ENCODE measurements at regions not wholly inside any gene's neighbourhood (a gene's known extent, or its start where the extent isn't known, plus 50 kb on each side); places are given as distances from the start of the nearest gene placed in this dataset.

DNA sequence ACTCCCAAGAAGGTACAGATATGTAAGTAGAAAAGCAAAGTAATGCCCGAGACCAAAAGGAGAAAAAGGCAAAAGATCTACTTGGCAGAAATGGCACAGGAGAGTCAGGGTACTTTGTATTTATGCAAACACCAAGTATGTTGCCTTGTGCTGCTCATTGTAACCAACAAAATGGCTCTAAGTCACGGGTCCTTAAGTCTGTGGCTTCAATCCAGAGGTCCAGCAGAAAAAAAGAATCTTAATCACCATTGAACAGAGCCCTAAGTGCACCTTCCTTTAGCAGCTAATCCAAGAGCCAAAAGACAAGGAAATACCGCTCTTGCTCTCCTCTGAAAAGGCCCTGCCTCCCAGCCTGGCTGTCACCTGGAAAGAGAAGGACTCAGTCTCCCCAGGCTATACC, 324.9 kb upstream of the PPARGC1A start:
- Histone ChIP-seq H3K4me1 (peaks cover 23 to 31% of the 10 kb centered on the region in 2 donors), H3K27me3 (no peaks in the 10 kb centered on the region), H3K9me3 (no peaks in the 10 kb centered on the region), H3K4me3 (replicated peaks in 1 of 3) (no peak overlapping the region), H3K27ac (peak overlapping the region; percentile 48 to 83 (median 71)), H3K36me3 (no peaks in the 10 kb centered on the region)
- intact Hi-C loops (cut with DNase I): no loop called here
- peak in 1 of 2 donors; percentile 34 for TF ChIP-seq POLR2A (IDR thresholded peaks at IDR 0.05)
- TF ChIP-seq, protein P1, sequence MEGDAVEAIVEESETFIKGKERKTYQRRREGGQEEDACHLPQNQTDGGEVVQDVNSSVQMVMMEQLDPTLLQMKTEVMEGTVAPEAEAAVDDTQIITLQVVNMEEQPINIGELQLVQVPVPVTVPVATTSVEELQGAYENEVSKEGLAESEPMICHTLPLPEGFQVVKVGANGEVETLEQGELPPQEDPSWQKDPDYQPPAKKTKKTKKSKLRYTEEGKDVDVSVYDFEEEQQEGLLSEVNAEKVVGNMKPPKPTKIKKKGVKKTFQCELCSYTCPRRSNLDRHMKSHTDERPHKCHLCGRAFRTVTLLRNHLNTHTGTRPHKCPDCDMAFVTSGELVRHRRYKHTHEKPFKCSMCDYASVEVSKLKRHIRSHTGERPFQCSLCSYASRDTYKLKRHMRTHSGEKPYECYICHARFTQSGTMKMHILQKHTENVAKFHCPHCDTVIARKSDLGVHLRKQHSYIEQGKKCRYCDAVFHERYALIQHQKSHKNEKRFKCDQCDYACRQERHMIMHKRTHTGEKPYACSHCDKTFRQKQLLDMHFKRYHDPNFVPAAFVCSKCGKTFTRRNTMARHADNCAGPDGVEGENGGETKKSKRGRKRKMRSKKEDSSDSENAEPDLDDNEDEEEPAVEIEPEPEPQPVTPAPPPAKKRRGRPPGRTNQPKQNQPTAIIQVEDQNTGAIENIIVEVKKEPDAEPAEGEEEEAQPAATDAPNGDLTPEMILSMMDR (IDR thresholded peaks at IDR 0.05): no peak
- WGBS, 2 donors: 16 to 32% methylated on average over 3 of the region's 3 CpGs
- DNase-seq: peak; percentile 61

DNA sequence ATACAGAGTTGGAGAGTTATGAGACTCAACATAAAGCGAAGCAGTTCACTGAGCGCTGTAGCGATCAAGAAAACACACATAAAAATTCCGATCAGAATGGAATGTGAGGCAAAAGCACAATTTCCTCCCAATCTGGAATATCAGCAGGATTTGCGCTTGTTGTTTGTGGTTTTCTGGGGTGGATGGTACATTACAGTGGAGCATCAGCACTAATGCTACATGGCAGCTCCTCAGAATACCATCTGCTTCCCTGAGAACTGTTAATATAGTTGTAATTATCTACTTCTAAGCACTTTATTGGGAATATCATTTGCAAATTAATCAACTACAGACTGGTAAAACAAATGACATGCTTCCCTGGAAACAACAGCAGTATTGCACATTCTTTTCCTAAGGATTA, 324.1 kb upstream of the PPARGC1A start:
- Histone ChIP-seq H3K4me3 (replicated peaks in 1 of 3) (no peak overlapping the region), H3K4me1 (peaks cover 23 to 37% of the 10 kb centered on the region in 2 donors), H3K27me3 (no peaks in the 10 kb centered on the region), H3K36me3 (no peaks in the 10 kb centered on the region), H3K27ac (peak overlapping the region; percentile 48 to 83 (median 71)), H3K9me3 (no peaks in the 10 kb centered on the region)
- TF ChIP-seq, protein P1 (IDR thresholded peaks at IDR 0.05): no peak
- no peak for TF ChIP-seq POLR2A (IDR thresholded peaks at IDR 0.05)
- WGBS, 2 donors: 74 to 76% methylated on average over 5 of the region's 5 CpGs
- intact Hi-C loops (cut with DNase I): no loop called here
- no peak for DNase-seq

DNA sequence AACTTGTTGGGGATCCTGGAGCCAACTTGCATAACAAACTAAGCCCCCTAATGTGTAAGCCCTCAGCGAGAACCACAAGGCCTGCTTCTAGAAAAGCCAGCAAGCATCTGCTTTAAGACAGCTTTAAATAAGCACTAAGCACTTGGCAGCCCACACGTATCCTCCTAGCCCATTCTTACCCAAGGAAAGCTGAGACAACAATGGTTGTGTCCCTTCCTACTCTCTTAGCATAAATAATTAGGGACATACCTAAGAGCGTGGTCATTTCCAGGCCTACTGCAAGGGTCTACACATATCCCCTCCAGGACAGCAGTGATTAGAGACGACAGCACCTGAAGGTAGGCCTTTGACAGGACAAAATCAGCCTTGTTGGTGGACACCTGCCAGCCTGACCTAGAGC, 322.8 kb upstream of the PPARGC1A start:
- Histone ChIP-seq H3K27ac (peak overlapping the region in 2 of 3 donors; percentile 41 to 85), H3K36me3 (no peaks in the 10 kb centered on the region), H3K4me1 (peaks cover 23 to 37% of the 10 kb centered on the region in 2 donors), H3K4me3 (replicated peaks in 1 of 3) (no peak overlapping the region), H3K9me3 (no peaks in the 10 kb centered on the region), H3K27me3 (no peaks in the 10 kb centered on the region)
- DNase-seq: no peak
- 88 to 90% methylated on average over 4 of the region's 4 CpGs for WGBS, 2 donors
- intact Hi-C loops (cut with DNase I): no loop called here
- TF ChIP-seq POLR2A (IDR thresholded peaks at IDR 0.05): no peak
- TF ChIP-seq, protein P1 (IDR thresholded peaks at IDR 0.05): no peak

DNA sequence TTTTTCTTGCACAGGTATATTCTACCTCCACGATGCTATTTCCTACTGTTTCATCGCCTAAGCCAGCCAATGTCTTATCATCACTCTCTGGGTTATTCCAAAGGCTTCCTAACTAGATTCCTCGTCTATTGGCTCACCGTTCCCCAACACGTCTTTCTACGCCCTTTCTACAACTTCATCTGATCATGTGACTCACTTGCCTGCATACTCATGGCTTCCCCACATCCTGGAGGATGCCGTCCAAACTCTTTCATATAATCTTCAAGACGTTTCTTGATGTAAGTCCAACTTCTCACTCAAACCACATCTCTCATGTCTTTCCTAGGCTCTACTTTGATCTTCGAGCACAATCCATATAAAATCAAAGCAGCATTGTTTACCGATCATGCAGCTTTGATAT, 322.0 kb upstream of the PPARGC1A start:
- H3K9me3 ChIP-seq: no peaks in the 10 kb centered on the region
- peak overlapping the region in 2 of 3 donors; percentile 85 to 92 for H3K27ac ChIP-seq
- intact Hi-C loops (cut with DNase I): no loop called here
- no peaks in the 10 kb centered on the region for H3K27me3 ChIP-seq
- H3K4me3 ChIP-seq (replicated peaks in 1 of 3): no peak overlapping the region
- DNase-seq: no peak
- peaks cover 23 to 37% of the 10 kb centered on the region in 2 donors for H3K4me1 ChIP-seq
- WGBS, 2 donors: 89 to 92% methylated on average over 10 of the region's 10 CpGs
- no peak for TF ChIP-seq POLR2A (IDR thresholded peaks at IDR 0.05)
- TF ChIP-seq, protein P1 (IDR thresholded peaks at IDR 0.05): no peak
- no peaks in the 10 kb centered on the region for H3K36me3 ChIP-seq

DNA sequence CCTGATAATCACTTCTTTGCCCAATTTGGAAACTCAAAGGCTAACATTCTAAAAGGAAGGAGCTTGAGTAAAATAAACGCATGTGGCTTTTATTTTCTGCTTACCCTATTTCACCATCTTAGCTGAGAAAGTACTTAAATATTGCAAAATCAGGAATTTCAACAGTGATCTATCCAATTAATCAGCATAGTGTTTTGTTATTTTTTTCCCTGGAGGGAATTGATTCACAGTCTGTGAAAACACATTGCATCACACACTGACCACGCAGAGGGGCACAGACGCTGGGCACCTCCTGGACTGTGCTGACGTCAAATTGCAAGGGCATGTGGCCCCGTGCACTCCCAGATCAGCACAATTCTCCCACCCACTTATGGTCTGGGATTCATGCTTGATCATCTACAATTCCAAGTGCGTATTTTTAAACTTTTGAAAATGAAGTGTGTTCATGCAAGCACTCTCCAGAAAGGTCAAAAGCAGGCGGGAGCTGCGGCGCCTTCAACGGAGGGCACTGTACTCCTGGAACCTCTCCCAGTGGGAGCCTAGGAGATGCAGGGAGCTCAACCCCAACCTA, 320.6 kb upstream of the PPARGC1A start:
- H3K4me1 ChIP-seq: peaks cover 23 to 37% of the 10 kb centered on the region in 2 donors
- WGBS, 2 donors: 17 to 36% methylated on average over 10 of the region's 10 CpGs
- H3K4me3 ChIP-seq (replicated peaks in 1 of 3): no peak overlapping the region
- no peaks in the 10 kb centered on the region for H3K27me3 ChIP-seq
- intact Hi-C loops (cut with DNase I): no loop called here
- peak; percentile 77 to 79 for DNase-seq
- H3K27ac ChIP-seq: peak overlapping the region; percentile 44 to 92 (median 85)
- no peaks in the 10 kb centered on the region for H3K36me3 ChIP-seq
- peak in 1 of 2 donors; percentile 45 for TF ChIP-seq POLR2A (IDR thresholded peaks at IDR 0.05)
- TF ChIP-seq, protein P1 (IDR thresholded peaks at IDR 0.05): no peak
- H3K9me3 ChIP-seq: no peaks in the 10 kb centered on the region
